Sigmoid colon (tissue), 4 donors: ENCODE measurements at regions not wholly inside any gene's neighbourhood (a gene's known extent, or its start where the extent isn't known, plus 50 kb on each side); places are given as distances from the start of the nearest gene placed in this dataset.

Experiments
- CTCF ChIP-seq, 4 experiments: fragments of 450-650 bp in 3 of 4; fragments of 200-600 bp in 1 of 4; IDR thresholded peaks; one replicate each; pipeline ENCODE4 v1.5.1; 2016 to 2019; ENCODE audit warnings: antibody characterized with exemption in 4 of 4, mild to moderate bottlenecking in 3 of 4, moderate library complexity in 2 of 4
- POLR2A ChIP-seq, 2 donors: fragments of 450-650 bp; IDR thresholded peaks; one replicate each; pipeline ENCODE4 v1.6.1; 2016; ENCODE audit warnings: antibody characterized with exemption in 2 of 2, mild to moderate bottlenecking in 2 of 2, moderate library complexity in 2 of 2
- POLR2AphosphoS5 ChIP-seq, 4 donors: sonication (generic); formaldehyde crosslinking; IDR thresholded peaks; one replicate each; pipeline ENCODE4 v1.6.1; 2017; ENCODE audit warnings: antibody characterized with exemption in 4 of 4

- TF ChIP-seq POLR2A (IDR thresholded peaks at IDR 0.05) (no peak), CTCF (IDR thresholded peaks at IDR 0.05) (no peak), POLR2AphosphoS5 (IDR thresholded peaks at IDR 0.05) (no peak)
These were observed 413.6 kb downstream of the CDH2 start for GRCh38 chr18:27763341-27763740.
